Lower lobe of right lung (tissue), 2 donors: ENCODE measurements at regions not wholly inside any gene's neighbourhood (a gene's known extent, or its start where the extent isn't known, plus 50 kb on each side); places are given as distances from the start of the nearest gene placed in this dataset.

Experiments used
- ATAC-seq, 2 donors: fragments of 200-7000 bp; cut with Tn5 transposase; one replicate each; pipeline ENCODE4 v1.9.1; 2020 to 2022; ENCODE audit warnings: mild to moderate bottlenecking in 2 of 2, moderate library complexity in 2 of 2
- DNase-seq: peaks from one replicate; pipeline ENCODE4 v3.0.0-alpha.2; 2020
- H3K27ac ChIP-seq: fragments of 200-600 bp; one replicate; pipeline ENCODE4 v1.8.0; 2022
- H3K27me3 ChIP-seq: fragments of 200-600 bp; one replicate; pipeline ENCODE4 v1.8.0; 2022; ENCODE audit warnings: low read depth
- H3K36me3 ChIP-seq: fragments of 200-600 bp; one replicate; pipeline ENCODE4 v1.8.0; 2022; ENCODE audit warnings: mild to moderate bottlenecking
- H3K4me1 ChIP-seq: fragments of 200-600 bp; one replicate; pipeline ENCODE4 v1.8.0; 2022
- H3K4me3 ChIP-seq: fragments of 200-600 bp; one replicate; pipeline ENCODE4 v1.8.0; 2022; ENCODE audit warnings: mild to moderate bottlenecking
- H3K9me3 ChIP-seq: fragments of 200-600 bp; one replicate; pipeline ENCODE4 v1.8.0; 2022
- intact Hi-C: fragments of 100-400 bp; cut with DNase I; formaldehyde crosslinking; loops from one replicate; pipeline ENCODE4 v1.11.0; 2022
- TF ChIP-seq, protein P1 (sequence below): fragments of 200-600 bp; IDR thresholded peaks from one replicate; pipeline ENCODE4 v1.8.0; 2022; ENCODE audit warnings: antibody characterized with exemption, mild to moderate bottlenecking
- donor health status: DM: no; HTN: yes; CAD: no; lungs with severe emphysema.

DNA sequence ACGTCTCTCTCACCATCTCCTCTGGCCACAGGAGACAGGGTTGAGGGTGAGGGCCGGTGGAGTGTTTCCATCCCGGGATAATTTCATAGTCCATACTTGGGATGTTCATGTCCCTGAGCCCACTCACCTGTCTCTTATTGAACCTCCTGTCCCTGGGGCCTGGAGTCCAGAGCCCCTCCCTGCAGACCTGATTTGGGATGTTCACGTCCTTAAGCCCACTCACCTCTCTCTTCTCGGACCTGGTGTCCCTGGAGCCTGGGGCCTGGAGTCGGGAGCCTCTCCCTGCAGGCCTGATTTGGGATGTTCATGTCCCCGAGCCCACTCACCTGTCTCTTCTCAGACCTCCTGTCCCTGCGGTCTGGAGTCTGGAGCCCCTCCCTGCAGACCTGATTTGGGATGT is 868.2 kb downstream of the BRD1 start:
- TF ChIP-seq, protein P1, sequence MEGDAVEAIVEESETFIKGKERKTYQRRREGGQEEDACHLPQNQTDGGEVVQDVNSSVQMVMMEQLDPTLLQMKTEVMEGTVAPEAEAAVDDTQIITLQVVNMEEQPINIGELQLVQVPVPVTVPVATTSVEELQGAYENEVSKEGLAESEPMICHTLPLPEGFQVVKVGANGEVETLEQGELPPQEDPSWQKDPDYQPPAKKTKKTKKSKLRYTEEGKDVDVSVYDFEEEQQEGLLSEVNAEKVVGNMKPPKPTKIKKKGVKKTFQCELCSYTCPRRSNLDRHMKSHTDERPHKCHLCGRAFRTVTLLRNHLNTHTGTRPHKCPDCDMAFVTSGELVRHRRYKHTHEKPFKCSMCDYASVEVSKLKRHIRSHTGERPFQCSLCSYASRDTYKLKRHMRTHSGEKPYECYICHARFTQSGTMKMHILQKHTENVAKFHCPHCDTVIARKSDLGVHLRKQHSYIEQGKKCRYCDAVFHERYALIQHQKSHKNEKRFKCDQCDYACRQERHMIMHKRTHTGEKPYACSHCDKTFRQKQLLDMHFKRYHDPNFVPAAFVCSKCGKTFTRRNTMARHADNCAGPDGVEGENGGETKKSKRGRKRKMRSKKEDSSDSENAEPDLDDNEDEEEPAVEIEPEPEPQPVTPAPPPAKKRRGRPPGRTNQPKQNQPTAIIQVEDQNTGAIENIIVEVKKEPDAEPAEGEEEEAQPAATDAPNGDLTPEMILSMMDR = no peak
- DNase-seq = no peak
- no peaks in the 10 kb centered on the region for H3K4me1 ChIP-seq
- H3K27me3 ChIP-seq = peaks cover 12% of the 10 kb centered on the region
- H3K36me3 ChIP-seq = no peaks in the 10 kb centered on the region
- intact Hi-C loops = no loop called here
- H3K9me3 ChIP-seq = no peaks in the 10 kb centered on the region
- H3K27ac ChIP-seq = no peak overlapping the region
- no peak overlapping the region for H3K4me3 ChIP-seq
- ATAC-seq = no peak

DNA sequence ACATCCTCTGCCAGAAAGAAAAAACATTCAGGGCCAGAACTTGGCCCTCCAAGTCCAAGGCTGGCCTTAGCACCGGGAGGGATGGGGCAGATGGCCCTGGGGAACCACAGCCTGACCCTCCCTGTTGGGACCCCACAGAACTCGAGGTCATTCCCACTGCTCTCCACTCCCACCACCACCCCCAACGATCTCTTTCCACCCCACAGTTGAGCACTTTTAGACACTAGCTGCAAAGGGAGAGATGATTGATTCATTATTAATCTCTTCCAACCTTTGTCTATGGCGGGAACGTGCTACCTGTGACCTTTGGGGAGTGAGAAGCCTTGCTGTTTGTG is 869.7 kb downstream of the BRD1 start:
- Histone ChIP-seq H3K4me3 (no peak overlapping the region), H3K27me3 (peaks cover 12% of the 10 kb centered on the region), H3K27ac (no peak overlapping the region), H3K9me3 (no peaks in the 10 kb centered on the region), H3K36me3 (no peaks in the 10 kb centered on the region), H3K4me1 (no peaks in the 10 kb centered on the region)
- TF ChIP-seq, protein P1 = no peak
- ATAC-seq (no peak), DNase-seq (no peak)
- intact Hi-C loops = no loop called here

DNA sequence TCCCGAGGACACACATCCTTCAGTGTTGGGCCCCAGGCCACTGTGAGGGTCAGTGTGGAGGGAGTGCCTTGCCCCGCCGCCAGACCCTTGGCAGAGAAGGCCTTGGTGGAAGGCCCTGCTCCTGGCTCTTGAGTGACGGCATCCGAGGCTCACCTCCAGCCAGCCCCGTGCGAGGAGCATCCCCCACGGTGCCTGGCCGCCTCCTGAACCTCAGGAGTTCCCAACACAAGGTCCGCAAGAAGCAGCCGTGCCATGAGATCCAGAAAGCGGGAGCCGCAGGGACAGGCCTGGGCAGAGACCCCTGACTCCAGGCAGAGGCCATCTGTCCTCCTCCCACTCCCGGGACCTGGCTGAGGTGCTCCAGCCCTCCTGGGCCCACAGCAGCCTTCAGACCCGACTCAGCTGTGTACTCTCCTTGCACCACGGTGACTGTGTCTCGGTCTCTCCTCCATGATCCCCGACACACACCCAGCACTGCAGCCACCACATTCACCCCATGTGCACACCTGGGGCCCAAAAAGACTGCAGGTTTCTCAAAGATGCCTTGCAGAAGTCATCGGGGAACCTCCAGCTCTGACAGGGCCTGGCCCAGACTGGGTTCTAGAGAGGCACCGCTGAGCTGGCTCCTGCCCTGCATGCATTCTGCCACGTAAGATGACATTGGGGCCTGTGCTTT is 870.2 kb downstream of the BRD1 start:
- Histone ChIP-seq H3K9me3 (no peaks in the 10 kb centered on the region), H3K36me3 (no peaks in the 10 kb centered on the region), H3K4me1 (no peaks in the 10 kb centered on the region), H3K4me3 (no peak overlapping the region), H3K27ac (no peak overlapping the region), H3K27me3 (peaks cover 12% of the 10 kb centered on the region)
- intact Hi-C loops = no loop called here
- DNase-seq (no peak), ATAC-seq (peak in 1 of 2 donors; percentile 29)
- TF ChIP-seq, protein P1 = no peak

DNA sequence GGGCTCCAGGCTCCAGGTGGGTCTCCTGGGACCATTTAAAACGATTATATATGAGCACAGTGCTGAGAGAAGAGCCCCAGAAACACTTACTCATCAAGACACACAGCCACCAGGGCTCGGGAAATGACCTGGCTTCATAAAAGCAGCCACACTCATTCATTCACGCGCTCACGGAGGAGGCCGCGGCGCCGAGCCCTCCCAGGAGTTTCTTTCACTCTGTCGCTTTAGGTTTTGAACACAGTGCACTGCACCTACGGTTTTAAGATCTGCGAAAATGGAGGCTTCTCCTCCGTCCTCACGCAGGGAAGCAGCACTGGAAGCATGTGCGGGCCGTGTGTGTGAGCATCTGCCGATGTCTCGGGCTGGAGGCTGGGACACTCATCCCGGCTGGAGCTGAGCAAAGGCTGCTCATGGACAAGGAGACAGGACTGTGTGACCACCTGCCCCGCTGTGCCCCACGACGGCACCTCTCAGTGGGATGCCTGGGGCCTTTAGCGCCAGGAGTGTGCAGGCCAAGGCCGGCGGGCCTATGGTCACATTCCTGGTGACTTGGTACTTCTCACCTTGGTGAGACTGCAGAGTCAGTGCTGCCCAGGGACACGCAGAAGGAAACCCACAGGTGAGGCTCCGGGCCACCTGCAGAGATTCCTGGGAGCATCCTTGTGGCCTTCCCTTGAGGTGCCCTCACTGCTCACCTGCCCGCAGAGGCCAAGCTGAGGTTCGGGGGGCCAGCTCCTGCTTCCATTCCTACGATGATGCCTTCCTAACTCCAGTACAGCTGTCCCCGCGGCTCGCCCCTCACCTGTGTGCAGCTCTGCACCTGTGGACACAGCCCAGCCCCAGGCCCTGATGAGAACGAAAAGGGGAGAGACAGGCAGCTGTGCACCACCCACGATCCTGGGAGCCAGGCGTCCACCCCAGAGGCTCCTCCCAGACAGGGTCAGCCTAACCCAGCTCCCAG is 872.0 kb downstream of the BRD1 start:
- H3K4me1 ChIP-seq = no peaks in the 10 kb centered on the region
- H3K4me3 ChIP-seq = no peak overlapping the region
- DNase-seq (no peak), ATAC-seq (no peak)
- H3K9me3 ChIP-seq = no peaks in the 10 kb centered on the region
- no peaks in the 10 kb centered on the region for H3K36me3 ChIP-seq
- intact Hi-C loops = no loop called here
- TF ChIP-seq, protein P1 = no peak
- H3K27ac ChIP-seq = no peak overlapping the region
- peaks cover 7% of the 10 kb centered on the region for H3K27me3 ChIP-seq

DNA sequence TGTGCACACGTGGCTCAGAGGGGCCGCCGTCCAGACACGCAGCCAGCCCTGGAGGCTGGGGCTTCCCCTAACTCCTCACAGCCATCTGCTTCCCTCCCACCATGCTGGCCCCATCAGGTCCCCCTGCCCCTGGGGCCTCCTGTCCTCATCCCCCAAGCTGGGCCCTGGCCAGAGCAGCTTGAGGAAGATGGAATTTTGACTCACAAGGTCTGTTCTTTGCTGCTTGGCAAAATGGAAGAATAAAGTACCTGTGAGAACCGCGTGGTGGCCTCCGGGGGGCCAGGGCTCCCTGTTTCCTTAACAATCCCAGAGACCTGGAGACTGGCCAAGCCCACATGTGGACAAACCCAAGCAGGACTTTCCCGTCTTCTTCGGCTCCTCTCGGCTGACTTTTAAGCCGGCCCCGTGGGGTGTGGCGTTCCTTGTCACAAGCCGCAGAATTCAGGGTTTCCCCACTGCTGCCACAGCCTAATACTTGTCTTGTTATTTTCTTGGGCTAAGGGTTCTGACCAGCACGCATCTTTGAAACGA is 872.8 kb downstream of the BRD1 start:
- no peak overlapping the region for H3K4me3 ChIP-seq
- H3K27me3 ChIP-seq = peaks cover 11% of the 10 kb centered on the region
- no peaks in the 10 kb centered on the region for H3K4me1 ChIP-seq
- ATAC-seq = no peak
- H3K9me3 ChIP-seq = no peaks in the 10 kb centered on the region
- no peak for DNase-seq
- intact Hi-C loops = no loop called here
- H3K36me3 ChIP-seq = no peaks in the 10 kb centered on the region
- no peak overlapping the region for H3K27ac ChIP-seq
- TF ChIP-seq, protein P1 = no peak
